Dermis blood vessel endothelial cell (primary cell): ENCODE measurements at regions not wholly inside any gene's neighbourhood (a gene's known extent, or its start where the extent isn't known, plus 50 kb on each side); places are given as distances from the start of the nearest gene placed in this dataset.

Source experiments
- DNase-seq: peaks from one replicate; pipeline ENCODE4 v3.0.0; 2010

DNA sequence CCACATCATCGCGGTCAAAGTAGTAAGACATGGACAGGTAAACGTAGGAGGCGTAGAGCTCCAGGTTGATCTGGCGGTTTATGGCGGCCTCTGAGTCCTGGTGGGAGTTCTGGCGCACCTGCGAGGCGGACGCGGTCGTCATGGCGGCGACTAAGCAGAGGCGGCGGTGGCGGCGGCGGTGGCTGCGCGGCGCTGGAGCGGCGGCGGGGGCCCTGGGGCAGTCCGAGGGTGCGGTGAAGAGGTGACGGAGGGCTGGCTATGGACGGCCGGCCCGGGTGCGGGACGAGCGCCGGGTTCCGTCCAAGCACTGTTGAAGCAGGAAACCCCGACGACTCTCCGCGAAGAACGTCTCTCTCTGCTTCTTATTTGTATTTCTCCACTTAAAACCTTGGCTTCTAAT is 484.3 kb upstream of the SGCG start:
- no peak for DNase-seq

DNA sequence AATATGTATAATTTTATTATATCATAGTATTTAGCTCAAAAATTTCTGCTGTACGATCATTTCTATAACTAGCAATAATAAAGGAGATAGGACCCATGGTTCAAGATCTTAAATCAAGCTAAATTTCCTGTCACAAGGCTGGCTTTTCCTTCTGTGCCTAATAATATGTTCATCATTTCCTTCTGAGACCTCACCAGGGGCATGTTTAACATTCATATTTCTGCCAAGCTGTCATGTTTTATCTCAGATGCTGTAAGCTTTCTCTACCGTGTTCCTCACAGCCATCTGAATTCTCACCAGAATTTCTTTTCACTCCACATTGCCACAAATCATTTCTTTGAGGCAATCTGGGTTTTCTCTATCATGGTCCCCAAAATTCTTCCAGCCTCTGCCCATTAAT is 482.3 kb upstream of the SGCG start:
- DNase-seq = no peak

DNA sequence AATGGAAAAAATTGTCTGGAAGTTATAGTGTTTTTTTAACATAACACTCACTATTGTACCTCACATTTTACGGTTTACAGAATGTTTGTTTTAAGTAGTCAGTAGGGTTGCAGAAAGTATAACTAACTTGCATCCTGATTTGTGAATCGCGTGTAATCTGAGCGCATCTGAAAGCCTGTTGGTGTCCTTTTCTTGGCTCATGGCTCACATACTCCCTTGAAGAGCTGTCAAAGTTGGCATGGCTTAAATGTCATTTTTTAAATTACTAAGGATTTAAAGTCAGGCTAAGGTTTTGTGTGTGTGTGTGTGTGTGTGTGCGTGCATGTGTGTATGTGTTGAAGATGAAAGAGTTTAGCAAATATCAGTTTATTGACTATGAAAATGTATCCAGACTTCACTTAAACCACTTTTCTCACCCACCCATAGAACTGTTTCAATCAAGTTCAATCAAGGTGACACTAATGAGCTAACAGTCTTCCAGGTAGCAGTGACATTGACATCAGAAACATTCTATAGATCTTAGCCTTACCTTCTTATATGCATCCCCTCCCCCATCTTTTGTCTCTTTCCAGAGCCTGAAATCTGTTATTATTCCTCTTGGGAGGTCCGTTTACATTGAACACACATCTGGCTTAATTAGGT is 480.4 kb upstream of the SGCG start:
- no peak for DNase-seq

DNA sequence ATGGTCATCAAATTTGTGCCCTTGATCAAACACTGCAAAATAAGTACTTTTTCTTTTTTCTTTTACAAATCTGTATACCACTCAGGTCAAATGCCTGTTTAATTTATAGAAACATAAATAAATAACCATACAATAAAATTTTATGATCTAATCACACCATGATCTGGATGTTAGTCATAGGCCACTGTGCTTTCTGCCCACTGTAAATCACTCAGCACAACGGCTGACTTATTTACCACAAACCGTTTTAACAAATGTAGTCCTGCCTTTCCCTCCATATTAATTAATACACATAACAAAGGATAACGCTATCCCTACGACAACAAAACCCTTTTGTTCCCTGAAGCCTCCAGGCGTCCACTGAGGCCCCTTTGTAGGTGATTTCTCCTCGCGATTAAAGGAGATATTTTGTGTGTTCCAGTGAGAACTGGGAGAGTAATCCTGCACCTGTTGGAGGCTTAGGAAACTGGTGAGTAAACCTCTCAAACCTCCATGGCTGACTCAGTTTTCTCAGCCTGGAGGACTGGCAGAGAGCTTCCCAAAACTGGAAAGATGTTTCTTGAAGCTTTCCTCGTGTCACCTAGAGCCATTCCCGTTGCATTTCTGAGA is 477.1 kb upstream of the SGCG start:
- no peak for DNase-seq

DNA sequence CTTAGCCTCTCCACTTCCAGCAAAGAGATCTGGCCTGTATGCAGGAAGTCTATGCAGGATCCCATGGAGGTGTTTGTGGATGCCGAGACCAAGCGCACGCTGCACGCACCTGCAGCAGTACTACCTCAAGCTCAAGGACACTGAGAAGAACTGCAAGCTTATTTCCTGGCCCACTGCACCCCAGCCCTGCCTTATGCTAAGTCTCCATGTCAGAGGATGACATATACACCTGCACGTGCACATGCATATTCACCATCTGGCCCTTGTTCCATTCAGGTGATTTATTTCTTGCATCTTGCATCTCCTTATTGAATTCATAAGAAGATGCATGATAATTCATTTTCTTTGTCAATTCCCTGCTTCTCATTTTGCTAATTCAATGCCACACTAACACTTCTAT is 472.8 kb upstream of the SGCG start:
- no peak for DNase-seq

DNA sequence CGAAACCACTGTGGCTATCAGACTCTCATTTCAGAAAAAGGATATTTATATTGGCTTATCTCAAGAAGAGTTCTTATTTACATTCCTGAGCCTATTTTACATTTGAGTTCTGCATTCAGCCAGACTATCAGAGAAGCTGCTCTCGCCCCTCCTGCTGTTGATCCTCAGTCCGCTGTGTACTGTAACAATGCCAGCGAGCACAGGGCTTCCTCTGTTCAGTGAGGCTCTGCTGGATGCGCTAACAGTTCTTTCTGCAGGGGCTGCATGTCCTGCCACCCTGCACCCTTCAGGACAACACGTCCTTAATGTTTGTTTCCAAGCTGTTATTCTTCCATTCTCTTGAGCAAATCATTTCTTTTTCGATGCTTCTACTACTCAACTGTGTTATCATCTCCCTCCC is 463.7 kb upstream of the SGCG start:
- DNase-seq = no peak

DNA sequence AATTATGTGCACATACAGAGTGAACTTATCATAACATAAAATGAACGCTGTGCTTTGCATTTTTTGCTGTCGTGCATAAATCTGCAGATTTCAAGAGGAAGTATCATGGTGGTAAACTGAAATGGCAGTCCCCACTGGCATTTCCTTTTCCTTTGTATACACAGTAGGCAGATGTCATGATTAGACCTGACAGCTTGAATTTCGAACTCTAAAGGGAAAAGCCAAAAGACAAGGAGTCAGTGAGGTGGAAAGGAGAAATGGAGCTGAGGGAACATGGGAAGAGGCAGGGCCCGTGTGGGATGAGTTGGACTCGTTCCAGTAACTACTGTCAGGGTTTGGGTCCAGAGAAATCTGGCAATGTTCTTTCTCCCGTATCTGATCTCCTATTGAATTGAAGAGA is 454.1 kb upstream of the SGCG start:
- DNase-seq = no peak

DNA sequence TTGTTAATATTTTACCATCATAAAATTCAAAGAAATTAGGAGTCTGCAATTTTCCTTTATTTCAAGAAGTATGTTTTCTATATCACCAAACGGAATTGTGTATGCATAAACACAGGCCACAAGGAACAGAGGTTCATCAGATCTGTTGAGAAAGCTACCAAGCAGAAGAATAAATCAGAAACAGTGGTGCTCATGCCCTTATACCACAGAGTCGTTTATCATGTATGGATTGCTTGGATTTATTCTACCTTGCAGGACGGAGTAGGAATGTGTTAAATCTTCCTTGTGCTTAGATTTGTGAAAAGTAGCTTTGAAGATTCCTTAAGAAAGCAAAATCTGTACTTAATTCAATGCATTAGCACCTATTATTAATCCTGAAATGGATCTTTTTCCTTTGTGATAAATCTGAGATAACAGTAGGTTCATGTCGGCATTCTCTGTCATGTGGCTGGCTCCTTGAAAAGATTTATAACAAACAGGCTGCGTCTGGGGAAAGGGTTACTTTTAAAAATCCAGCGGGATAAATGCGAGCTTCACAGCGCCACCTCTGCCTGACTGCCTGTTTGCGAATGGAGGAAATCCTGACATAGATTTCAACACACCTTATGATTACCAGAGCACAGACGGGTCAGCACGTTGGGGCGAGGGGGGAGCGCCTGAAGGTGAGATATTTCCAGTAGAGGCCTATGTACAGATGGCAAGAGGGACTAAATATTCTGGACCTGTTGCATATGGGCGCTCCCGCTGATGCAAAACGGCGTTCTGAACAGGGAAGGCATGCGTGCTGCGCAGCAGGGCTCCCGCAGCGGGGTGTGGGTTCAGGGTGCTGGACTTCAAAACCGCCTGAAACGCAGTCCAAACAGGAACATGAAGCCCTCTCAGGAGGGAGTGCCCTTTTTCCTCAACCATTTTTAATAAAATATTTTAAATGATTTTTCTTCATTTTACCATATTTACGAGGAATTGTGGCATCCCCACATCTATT is 445.5 kb upstream of the SGCG start:
- DNase-seq = no peak

DNA sequence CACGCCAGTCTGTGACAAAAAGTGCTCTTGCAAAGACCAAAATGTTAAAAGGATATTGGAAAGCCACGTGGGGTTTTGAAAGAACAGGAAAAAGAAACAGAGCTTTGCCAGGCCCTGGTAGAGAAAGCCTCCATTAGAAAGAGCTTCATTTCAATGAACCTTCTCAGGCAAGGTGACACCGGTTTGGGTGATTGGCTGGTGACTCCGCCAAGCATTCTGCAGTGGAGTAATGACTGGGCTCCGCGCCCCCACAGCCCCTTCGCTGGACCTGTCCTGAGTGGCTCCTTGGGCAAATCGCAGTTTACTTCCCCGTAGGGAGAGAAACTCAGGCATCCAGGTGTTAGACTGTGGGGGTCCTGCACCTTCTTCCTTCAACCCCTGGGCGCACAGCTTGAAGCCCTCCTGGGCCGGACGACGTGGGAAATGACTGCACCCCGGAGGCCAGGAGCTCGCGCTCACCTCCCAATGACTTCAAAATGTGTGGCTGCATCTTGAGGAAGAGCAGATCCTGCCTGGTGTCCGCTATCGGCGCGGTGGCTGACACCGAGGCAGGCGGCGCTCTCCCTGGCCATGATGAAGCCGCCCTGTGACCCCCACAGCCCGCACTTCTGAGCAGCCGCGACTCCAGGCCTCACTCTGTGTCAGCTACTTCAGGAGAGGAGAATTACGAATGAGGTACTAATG is 444.6 kb upstream of the SGCG start:
- DNase-seq = no peak

DNA sequence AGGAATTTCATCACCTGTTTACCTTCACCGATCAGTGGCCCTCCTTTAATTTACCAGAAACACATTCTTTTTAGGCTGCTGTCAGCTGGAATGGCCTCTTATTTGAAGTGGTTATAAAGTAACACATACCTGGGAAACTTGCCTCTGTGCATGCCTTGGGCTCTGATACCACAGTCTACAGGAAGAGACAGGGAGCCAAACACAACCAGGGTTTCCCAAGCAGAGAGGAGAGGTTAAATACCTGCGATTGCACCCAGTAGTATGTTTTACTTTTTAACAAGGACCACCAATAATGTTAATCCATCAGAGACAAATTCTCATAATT is 444.0 kb upstream of the SGCG start:
- DNase-seq = no peak

DNA sequence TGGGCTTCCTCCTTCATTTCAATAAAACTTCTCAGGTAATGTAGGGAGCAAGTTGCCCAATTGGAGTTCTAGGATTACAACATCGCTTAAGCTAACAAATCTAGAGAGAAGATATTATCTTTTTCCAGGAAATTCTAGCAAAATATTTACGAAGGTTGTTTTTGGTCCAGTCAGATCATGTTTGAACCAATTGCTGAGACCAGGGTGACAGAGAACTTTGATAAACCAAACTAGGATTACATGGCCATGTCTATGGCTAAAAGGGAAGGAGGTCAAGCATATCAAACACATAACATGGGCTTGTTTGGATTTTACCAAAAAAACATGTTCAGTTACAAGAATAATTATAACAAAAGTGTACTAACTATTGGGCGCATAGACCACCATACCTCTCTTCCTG is 442.4 kb upstream of the SGCG start:
- DNase-seq = no peak

DNA sequence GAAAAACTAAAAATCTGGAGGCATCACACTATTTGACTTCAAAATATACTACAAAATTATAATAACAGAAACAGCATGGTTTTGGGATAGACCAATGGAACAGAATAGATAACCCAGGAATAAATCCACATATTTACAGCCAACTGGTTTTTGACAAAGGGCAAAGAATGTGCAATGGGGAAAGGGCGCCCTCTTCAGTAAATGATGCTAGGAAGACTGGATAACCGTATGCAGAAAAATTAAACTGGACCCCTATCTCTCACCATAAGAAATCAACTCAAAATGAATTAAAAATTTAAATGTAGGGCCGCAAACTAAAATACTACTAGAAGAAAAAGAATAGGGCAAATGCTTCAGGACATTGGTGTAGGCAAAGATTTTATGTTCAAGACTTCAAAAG is 440.5 kb upstream of the SGCG start:
- no peak for DNase-seq

DNA sequence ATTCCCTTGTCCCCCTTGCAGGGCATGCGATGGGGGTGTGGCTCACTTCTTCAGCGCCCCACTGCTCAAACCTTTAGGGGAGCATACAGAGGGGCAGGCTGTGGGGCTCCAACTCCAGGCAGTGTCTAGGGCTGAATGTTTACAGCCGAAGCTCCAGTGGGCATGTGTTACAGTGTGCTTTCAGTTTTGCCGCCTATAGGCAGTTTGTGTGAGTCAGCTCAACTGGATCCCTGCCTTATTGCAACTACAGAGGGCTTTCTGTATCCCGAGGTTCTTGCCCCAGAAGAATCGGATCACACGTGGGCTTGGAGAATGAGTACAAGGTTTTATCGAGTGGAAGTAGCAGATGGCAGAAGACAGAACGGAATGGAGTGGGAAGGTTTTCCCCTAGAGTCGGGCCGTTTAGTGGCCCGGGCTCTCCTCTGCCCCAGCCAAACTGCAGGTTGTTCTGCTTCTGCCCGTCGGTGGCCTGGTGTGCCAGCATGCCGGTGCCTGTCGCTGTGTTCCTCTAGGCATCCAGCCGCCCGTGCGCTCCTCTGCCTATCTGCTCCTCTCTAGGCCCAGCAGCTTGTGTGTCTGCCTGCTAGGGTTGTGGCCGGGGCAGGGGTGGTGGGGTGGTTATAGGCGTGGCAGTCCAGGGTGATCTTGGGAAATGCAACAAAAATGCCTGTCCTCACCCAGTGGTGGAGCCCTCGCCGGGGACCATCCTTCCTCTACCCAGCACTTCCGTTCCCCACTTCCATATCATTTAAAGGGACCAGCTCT is 435.9 kb upstream of the SGCG start:
- DNase-seq = no peak

DNA sequence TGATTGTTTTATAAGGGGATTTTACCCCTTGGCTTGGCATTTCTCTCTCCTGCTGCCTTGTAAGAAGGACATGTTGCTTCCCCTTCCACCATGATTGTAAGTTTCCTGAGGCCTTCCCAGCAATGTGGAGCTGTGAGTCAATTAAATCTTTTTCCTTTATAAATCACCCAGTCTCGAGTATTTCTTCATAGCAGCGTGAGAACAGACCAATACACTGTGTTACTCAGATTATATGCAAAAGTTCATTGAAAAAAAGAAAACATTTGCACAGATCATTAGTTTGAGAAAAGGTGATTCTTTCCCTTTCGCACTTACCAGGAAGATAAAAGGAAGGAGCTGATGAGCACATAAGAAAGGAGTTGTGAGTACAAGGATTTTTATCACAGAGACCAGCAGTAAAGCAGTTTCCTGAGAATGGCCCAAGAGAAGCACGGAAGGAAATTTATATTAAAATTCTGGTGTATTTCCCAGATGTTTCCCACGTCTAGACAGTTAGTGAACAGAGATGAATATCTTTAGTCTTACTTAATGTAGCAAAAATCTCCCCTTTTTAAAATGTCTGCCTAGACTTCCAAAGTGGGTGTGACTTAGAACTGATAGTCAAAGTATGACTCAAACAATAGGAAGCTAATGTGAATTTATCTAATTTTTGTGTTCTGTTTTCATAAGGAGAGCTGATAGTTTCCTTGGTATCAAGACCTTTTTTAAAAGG is 431.8 kb upstream of the SGCG start:
- no peak for DNase-seq

DNA sequence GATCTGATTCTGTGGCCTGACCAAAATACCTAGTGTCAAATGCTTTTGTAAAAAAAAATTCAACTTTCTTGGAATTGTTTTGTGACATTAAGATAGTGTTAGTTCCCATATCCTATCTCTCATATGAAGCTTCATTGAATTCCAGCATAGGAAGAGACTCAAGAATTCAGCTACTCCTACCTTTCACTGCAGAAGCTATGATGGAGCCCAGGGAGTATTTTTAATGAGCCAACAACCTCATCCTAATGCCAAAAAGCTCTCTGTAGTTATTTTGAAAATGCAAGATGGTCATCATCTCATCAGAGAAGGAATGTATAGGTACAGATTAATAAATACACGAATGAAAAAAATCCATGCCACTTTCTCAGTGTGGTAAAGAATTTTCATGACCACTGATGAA is 431.2 kb upstream of the SGCG start:
- no peak for DNase-seq

DNA sequence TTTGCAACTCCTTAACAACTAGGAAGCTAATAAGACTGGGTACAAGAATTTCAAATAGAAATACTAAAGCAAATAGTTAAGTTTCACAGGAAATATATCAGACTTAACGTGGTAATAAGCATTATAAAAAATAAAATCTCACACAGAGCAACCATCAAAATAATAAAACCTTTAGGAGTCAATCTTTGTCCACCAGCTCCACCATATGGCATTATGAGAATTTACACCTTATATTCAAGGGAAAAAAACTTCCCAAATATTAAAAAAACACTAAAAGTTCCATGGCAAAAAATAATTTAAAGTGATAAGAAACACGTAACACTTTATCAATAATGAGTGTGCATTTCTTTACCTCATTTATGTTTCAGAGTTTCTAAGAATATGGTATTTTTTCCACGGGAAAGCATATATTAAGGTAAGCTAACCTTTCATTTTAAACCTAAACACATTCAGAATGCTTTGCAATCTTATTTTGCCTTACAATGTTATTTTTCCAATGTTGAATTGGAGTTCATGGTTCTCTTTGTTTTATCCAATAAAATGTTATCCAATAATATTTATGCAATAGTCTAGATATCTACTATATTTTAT is 423.2 kb upstream of the SGCG start:
- DNase-seq = no peak

DNA sequence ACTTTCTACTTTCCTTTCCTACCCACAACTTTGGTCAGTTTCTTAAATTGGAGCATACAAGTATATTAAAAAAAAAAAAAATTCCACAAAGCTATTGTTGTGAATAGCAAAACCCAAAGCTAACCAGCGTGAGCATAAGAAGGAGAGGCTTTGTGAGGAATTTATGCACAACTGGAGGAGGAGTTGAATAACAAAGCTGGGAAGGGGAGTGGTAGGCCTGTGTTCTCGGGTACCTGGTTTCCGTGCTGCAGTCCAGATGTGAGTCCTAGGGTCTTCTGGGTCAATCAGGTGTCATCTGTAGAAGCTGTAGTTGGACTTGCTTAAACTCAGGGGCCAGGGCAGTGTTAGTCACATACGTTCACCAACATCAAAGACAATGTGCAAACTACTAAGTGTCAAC is 422.5 kb upstream of the SGCG start:
- no peak for DNase-seq

DNA sequence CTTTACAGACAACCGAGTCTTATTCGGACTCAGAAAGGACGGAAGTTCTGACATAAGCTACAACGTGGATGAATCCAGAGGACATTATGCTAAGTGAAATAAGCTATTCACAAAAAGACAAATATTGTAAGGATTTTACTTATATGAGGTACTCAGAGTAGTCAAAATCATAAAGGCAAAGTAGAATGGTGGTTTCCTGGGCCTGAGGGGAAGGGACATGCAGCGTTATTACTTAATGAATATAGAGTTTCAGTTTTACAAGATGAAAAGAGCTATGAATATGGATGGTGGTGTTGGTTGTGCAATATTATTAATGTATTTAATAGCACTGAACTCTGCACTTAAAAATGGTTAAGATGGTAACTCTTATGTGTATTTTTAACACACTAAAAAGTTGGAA is 419.1 kb upstream of the SGCG start:
- DNase-seq = no peak

DNA sequence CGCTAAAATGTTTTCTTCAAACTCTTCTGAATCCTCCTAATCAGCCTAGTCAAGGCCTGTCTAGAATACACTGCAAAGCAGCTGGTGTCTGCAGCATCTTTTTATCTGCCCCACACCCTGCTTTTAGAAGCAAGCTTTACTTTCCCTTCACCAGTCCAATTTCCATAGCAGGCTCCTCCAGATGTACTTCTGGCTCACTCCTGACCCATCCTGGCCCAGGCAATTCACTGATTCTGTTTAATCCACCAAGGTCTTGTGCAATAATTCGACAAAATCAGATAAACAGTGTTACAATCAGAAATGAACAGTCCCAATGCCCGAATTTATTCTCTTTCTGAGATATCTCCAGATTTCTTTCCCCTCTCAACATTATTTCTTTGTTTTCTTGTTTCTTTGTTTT is 415.2 kb upstream of the SGCG start:
- no peak for DNase-seq

DNA sequence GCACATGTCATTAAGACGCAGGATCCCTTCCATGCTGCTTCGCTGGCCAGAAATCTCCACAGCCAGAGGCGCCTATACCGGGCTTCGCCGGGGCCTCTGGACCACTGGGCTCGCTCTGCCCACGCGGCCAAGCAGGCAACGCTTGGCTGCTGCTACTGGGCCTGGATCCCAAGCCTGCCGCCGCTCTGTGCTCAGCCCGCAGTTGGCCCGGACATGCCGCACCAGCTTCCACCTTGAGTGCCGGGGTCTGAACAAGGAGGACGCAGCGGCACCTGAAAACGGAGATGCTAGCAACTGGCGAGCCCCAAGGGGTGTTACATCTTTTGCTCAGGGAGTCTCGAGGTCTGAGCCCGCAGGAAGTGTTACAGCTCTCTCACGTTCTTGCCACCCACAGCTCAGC is 409.9 kb upstream of the SGCG start:
- DNase-seq = no peak

DNA sequence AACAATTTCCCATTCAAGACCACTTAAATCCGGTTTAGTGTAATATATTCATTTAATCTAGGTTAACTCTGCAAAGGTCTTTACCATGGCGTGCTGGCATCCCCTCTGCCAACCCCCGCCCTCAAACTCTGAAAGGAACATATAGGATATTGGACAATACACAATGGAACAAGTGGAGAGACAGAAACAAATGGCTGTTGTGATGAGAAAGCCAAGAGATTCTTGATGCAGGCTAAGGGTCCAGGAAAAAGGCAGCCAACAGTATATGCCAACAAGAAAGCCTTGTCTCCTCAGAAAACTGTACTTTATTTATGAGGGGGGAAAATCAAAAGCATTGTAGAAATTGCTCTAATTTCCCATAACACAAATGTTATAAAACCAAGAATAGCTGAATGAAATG is 407.3 kb upstream of the SGCG start:
- DNase-seq = no peak
